NCI-H526 treated with DMSO at 0.1 percent for 48 hours (cell line): ENCODE measurements at regions not wholly inside any gene's neighbourhood (a gene's known extent, or its start where the extent isn't known, plus 50 kb on each side); places are given as distances from the start of the nearest gene placed in this dataset.
"Not testable (repeated sequence)": the region's sequence is repeated elsewhere in the genome, so short reads cannot be mapped to it uniquely, and the experiment has no call there.

Source experiments
- DNase-seq: peaks from one replicate; lab custom pipeline; 2025; lab: John Stamatoyannopoulos, UW

DNA sequence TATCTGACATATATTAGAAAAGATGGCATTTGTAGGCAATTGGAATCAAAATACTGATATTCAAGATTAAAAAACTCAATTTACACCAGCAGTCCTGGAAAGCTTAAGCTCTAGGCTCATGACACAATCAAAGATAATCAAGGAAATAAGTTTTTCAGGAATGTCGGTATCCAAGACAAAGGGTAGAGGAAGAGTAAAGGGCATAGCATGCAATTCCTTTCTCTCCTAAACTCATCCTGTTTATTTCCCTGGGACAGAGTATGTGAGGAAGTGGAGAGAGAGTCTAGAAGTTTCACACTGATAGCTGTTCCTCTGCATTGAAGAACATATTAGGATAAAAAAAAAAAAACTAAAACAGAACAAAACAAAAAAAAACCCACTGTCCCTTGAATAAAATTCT is 2452.1 kb downstream of the PCDH9 start:
- no peak for DNase-seq

- DNase-seq = no peak
These were observed 2455.2 kb downstream of the PCDH9 start for GRCh38 chr13:64774915-64775314.

GRCh38 chr13:64770743-64771142 is 2459.4 kb downstream of the PCDH9 start:
- no peak for DNase-seq

GRCh38 chr13:64767054-64767453 is 2463.1 kb downstream of the PCDH9 start:
- DNase-seq = no peak

GRCh38 chr13:64765636-64766035 is 2464.5 kb downstream of the PCDH9 start:
- DNase-seq = no peak

DNA sequence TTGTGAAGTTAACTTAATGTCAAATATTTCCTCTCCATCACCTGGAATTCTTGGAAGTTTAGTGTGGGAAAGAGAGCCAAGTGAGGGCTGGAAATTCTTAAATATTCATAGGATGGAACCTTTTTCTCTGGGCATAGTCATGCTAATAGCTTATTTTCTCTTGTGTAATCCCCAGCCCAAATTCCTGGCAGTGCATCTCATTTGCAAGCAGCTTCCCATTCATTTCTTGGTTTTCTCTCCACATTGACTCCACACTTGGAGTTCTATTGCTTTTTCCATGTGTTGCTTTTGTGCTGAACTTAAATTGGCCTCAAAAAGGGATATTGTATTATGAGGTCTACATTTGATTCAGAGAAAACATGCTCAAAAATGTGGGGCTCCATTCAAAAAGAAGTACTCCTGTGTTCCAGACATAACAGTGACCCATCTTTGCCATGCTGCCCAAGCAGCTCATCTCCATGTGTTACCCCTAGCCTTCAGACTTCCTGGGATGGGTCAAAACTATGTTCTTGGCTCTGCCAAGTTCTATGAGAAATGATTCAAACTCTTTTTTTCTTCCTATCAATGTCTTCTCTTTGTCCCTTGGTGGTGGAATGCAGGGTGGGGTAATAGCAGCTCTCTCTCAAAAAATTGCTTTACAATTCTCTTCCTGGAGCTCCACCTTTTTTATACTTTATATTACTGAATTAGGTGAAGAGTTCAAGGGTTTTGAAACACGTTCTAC is 2471.5 kb downstream of the PCDH9 start:
- DNase-seq = no peak

DNA sequence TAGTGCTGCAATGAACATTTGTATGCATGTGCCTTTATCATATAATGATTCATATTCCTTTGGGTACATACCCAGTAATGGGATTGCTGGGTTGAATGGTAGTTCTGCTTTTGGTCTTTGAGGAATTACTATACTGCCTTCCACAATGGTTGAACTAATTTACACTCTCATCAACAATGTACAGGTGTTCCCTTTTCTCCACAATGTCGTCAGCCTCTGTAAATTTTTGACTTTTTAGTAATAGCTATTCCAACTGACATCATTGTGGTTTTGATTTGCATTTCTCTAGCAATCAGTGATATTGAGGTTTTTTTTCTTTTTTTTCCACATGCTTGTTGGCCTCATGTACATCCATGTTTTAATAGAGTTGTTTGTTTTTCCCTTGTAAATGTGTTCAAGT is 2473.5 kb downstream of the PCDH9 start:
- DNase-seq = no peak

DNA sequence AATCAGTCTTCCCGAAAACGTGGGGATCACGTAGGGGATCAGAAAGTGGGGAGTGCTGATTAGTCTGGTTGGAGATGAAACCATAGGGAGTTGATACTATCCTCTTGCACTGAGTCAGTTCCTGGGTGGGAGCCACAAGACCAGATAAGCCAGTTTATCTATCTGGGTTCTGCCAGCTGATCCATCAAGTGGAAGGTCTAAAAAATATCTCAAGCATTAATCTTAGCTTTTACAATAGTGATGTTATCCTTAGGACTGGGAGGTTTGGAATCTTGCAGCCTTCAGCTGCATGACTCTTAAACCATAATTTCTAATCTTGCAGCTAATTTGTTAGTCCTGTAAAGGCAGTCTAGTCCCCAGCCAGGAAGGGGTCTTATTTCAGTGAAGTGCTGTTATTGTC is 2474.2 kb downstream of the PCDH9 start:
- DNase-seq = no peak

- no peak for DNase-seq
These were observed 2476.7 kb downstream of the PCDH9 start for GRCh38 chr13:64753233-64754000.

- no peak for DNase-seq
These were observed 2480.8 kb downstream of the PCDH9 start for GRCh38 chr13:64749301-64749700.

- DNase-seq = no peak
These were observed 2483.3 kb downstream of the PCDH9 start for GRCh38 chr13:64746845-64747244.

GRCh38 chr13:64740493-64740892 is 2489.6 kb downstream of the PCDH9 start:
- no peak for DNase-seq

DNA sequence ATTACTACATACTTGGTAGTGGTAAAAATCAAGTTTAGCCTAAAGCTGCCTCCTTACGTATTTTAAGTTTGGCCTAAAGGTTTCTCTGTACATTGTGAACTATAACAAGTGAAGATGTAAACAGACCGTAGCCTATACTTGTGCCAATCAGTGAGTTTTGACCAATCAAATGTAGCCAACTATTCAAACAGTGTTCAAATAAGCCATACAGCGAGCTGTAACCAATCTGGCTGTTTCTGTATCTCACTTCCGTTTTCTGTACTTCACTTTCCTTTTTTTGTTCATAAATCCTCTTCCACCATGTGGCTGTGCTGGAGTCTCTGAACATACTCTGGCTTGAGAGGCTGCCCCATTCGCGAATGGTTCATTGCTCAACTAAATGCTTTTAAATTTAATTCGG is 2504.6 kb downstream of the PCDH9 start:
- no peak for DNase-seq

DNA sequence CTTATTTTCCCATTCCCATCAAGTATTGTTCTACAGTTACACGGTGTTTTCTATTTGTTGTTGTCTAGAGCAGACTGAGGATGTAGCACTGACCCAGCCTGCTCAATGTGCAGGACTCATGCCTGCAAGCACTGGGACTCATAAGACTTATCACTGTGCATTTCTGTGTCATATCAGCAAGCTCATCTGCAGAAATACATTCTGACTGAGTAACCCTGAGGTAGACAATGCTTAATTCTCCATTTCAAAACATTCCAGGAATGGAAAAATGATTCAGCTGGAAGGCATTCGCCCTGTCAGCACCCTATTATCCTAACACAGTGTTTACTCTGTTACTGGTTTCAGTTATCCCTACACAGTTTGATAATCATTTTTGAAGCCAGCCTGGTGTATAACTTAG is 2506.4 kb downstream of the PCDH9 start:
- DNase-seq = no peak

- no peak for DNase-seq
These were observed 2512.0 kb downstream of the PCDH9 start for GRCh38 chr13:64718116-64718515.

DNA sequence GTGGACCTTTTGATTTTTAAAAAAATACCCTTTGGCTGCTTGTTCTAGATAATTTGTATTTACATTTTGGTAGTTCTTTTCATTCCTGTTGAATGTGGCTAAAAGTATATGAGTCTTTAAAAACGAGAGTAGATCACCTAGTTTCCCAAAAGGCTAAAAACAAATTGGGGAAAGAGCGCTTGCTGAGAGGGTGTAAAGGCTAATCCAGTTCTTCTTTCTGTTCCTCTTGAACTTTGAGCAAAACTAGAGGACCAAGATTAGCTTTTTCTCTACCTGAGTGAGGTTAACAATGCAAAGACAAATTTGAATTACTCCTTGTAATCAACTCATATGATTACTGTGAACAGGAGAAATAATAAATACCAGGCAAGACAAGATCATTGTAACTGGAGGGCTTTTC is 2513.2 kb downstream of the PCDH9 start:
- no peak for DNase-seq

DNA sequence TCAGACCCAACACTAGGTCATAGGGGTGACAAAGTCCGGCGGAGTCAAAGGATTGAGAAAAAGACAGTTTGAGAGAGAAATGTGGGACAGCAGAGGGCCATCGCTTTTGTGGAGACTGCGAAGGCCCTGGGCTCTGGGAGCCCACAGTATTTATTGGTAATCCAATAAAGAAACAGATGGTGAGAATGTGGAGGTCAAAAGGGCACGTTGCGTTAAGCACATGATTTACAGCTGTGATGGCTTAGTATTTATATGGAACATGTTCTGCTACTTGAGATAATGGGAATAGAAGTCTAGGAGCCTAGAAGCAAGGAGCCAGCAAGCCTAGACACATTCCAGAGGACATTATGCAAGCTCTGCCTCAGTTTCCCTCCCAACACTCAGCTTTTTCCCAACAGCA is 2521.1 kb downstream of the PCDH9 start:
- no peak for DNase-seq

DNA sequence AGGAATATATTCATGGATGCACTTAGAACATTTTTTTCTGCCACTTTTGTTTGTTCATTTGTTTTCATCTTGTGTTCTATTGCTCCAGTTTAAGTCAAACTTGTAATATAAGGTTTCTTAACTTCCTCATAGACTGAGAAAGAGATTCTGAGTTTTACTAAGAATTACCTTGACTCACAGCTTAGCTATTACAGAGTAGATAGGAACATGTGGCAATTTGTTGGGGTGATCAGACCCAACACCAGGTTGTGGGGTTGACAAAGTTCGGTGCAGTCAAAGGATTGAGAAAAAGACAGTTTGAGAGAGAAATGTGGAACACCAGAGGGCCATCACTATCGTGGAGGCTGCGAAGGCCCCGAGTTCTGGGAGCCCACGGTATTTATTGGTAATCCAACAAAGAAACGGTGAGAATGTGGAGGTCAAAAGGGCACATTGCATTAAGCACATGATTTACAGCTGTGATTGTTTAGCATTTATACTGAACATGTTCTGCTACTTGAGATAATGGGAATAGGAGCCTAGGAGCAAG is 2526.0 kb downstream of the PCDH9 start:
- DNase-seq = no peak

DNA sequence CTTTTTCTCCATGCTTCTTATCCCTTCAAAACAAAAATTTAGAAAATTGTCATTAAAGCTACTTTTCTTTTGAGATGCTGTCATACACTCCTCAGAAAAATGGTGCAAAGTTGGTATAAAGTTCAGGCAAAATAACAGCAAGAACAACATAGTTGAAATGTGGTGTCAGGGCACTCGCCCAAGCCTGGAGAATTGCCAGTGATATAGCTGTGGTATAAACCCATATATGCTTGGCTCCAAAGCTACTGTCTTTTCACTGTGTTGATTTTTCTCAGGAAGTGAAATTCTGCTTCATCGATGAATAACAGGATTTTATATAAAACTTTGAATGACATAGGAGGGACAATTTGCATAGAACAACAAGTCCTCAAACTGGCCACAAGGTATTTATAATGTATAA is 2532.9 kb downstream of the PCDH9 start:
- DNase-seq = no peak

- no peak for DNase-seq
These were observed 2541.1 kb downstream of the PCDH9 start for GRCh38 chr13:64688893-64689677.

DNA sequence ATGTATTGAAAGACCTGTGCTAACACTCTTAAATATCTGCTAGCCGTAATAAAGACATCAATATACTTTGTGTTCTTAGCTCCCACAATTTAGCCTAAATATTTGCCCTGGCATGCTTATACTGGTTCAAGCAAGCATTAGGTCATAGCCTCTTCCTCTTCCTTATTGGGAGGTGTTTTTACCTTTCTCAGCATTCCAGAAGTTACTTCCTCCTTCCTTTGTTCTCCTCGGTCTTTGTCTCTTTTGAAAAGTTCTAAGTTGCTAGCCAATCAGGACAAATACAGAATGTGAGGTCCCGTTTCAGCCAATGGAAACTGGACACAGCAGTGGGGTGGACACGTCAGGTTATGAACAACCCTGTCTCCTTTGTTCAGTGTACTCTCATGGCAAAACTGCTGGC is 2543.6 kb downstream of the PCDH9 start:
- not testable (repeated sequence) for DNase-seq

DNA sequence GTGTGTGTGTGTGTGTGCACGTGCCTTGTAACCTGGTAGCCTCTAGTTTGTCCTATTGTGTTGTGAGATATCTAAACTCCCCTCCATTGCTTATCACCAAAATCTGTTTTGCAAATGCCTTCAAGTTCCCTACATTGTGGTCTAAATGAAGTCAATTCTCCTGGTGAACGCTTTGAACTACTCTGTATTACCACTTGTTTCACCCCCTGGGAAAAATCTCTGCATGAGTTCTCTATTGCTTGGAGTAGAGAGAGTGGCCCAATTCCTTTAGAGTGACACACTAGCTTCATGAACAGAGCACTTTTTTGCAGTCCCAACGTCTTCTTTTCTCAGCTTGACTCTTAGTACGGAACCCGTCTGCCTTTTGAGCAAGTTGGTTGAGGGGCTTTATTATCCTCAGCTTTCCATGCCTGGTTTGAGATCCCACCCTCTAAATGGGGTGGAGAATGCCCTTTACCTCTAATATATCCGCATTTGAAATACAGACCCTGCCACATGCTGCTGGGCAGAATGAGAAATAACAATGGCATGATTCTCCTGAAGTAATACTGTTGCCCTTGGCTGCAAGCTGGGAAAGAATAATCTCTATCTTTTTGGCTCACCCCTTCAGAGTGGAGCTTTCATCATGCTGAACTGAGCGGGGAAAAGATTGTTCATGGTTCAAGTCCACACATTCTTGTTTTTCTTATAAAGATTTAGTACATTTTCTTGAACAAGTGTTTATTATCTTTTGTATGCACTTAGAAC is 2545.3 kb downstream of the PCDH9 start:
- DNase-seq = no peak
